Kidney (tissue), 13 donors: ENCODE measurements at regions not wholly inside any gene's neighbourhood (a gene's known extent, or its start where the extent isn't known, plus 50 kb on each side); places are given as distances from the start of the nearest gene placed in this dataset.
A peak's percentile ranks its signal among the peaks of the same experiment; 100 is the strongest.

Experiments
- DNase-seq, 5 donors: peaks; one replicate each; pipeline ENCODE4 v3.0.0-alpha.2; 2013 to 2020
- FAIRE-seq: peaks from 2 replicates; lab custom pipeline; 2012; peaks lifted over from hg19 to GRCh38; lab: Jason Lieb, UNC
- H3K27ac ChIP-seq, 2 donors: one replicate each; pipeline ENCODE4 v1.7.0; 2013; ENCODE audit warnings: low read depth in 2 of 2, low read length in 2 of 2, inconsistent platforms in 1 of 2
- H3K27me3 ChIP-seq: one replicate; pipeline ENCODE4 v1.7.1; 2013; ENCODE audit warnings: low read length, inconsistent platforms; ENCODE audit not compliant: control insufficient read depth, insufficient read depth
- H3K36me3 ChIP-seq, 3 donors: one replicate each; pipeline versions ENCODE4 v1.7.0 to v1.7.1; 2013; ENCODE audit warnings: low read length in 3 of 3, control low read depth in 1 of 3, inconsistent platforms in 1 of 3; ENCODE audit not compliant: insufficient read depth in 3 of 3, control insufficient read depth in 2 of 3
- H3K4me1 ChIP-seq, 3 donors: one replicate each; pipeline versions ENCODE4 v1.7.0 to v1.7.1; 2013; ENCODE audit warnings: low read length in 3 of 3, inconsistent platforms in 1 of 3, low read depth in 1 of 3; ENCODE audit not compliant: control insufficient read depth in 2 of 3, insufficient read depth in 2 of 3
- H3K4me3 ChIP-seq, 3 donors: one replicate each; pipeline versions ENCODE4 v1.7.0 to v1.8.1; 2013; ENCODE audit warnings: low read length in 3 of 3, control low read depth in 1 of 3, inconsistent platforms in 1 of 3
- H3K9ac ChIP-seq, 3 donors: one replicate each; pipeline versions ENCODE4 v1.7.0 to v1.7.1; 2013; ENCODE audit warnings: low read length in 3 of 3, control low read depth in 1 of 3, inconsistent platforms in 1 of 3
- H3K9me3 ChIP-seq, 3 donors: one replicate each; pipeline versions ENCODE4 v1.7.0 to v1.7.1; 2013; ENCODE audit warnings: low read length in 3 of 3, control low read depth in 1 of 3, inconsistent platforms in 1 of 3; ENCODE audit not compliant: control insufficient read depth in 2 of 3, insufficient read depth in 1 of 3
- intact Hi-C: fragments of 100-400 bp; cut with DNase I; formaldehyde crosslinking; loops from one replicate; pipeline ENCODE4 v1.11.1; 2022
- TF ChIP-seq, protein P1 (sequence below): IDR thresholded peaks from 3 replicates; pipeline ENCODE4 v1.5.1; 2012; ENCODE audit warnings: mild to moderate bottlenecking, moderate library complexity, borderline replicate concordance; ENCODE audit not compliant: insufficient read depth; ENCODE audit errors: extremely low read depth
- donor health status: control.
- donor health status: control.
- donor health status: control.
- donor health status: control.
- donor health status: control.
- donor health status: DM: yes; HTN: yes; CAD: no.
- donor health status: Normal renal cell carcinoma (clear cell type).

- Histone ChIP-seq H3K27ac (no peak overlapping the region), H3K9me3 (peaks cover 0 to 2% (median 0%) of the 10 kb centered on the region in 3 donors), H3K4me1 (peaks cover 0 to 22% (median 4%) of the 10 kb centered on the region in 3 donors), H3K9ac (no peak overlapping the region), H3K36me3 (peaks cover 0 to 3% (median 0%) of the 10 kb centered on the region in 3 donors), H3K4me3 (no peak overlapping the region), H3K27me3 (no peaks in the 10 kb centered on the region)
- no peak for FAIRE-seq
- no peak for DNase-seq
- TF ChIP-seq, protein P1, sequence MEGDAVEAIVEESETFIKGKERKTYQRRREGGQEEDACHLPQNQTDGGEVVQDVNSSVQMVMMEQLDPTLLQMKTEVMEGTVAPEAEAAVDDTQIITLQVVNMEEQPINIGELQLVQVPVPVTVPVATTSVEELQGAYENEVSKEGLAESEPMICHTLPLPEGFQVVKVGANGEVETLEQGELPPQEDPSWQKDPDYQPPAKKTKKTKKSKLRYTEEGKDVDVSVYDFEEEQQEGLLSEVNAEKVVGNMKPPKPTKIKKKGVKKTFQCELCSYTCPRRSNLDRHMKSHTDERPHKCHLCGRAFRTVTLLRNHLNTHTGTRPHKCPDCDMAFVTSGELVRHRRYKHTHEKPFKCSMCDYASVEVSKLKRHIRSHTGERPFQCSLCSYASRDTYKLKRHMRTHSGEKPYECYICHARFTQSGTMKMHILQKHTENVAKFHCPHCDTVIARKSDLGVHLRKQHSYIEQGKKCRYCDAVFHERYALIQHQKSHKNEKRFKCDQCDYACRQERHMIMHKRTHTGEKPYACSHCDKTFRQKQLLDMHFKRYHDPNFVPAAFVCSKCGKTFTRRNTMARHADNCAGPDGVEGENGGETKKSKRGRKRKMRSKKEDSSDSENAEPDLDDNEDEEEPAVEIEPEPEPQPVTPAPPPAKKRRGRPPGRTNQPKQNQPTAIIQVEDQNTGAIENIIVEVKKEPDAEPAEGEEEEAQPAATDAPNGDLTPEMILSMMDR = no peak
- intact Hi-C loops = no loop called here
Observed at GRCh38 chr12:124435806-124436345, 131.5 kb downstream of the NCOR2 start.

GRCh38 chr12:124434951-124435805 is 132.2 kb downstream of the NCOR2 start:
- Histone ChIP-seq H3K27ac (peak overlapping the region in 1 of 2 donors; percentile 5), H3K27me3 (no peaks in the 10 kb centered on the region), H3K4me3 (no peak overlapping the region), H3K4me1 (peaks cover 0 to 19% (median 4%) of the 10 kb centered on the region in 3 donors), H3K9ac (no peak overlapping the region), H3K36me3 (peaks cover 0 to 4% (median 3%) of the 10 kb centered on the region in 3 donors), H3K9me3 (peaks cover 0 to 2% (median 0%) of the 10 kb centered on the region in 3 donors)
- FAIRE-seq = no peak
- no peak for DNase-seq
- intact Hi-C loops = no loop called here
- TF ChIP-seq, protein P1 = no peak

GRCh38 chr12:124434354-124434753 is 133.1 kb downstream of the NCOR2 start:
- no peaks in the 10 kb centered on the region for H3K27me3 ChIP-seq
- no peak overlapping the region for H3K9ac ChIP-seq
- H3K9me3 ChIP-seq = peaks cover 0 to 2% (median 0%) of the 10 kb centered on the region in 3 donors
- H3K27ac ChIP-seq = no peak overlapping the region
- H3K36me3 ChIP-seq = peaks cover 0 to 8% (median 3%) of the 10 kb centered on the region in 3 donors
- TF ChIP-seq, protein P1 = no peak
- H3K4me1 ChIP-seq = peaks cover 0 to 19% (median 4%) of the 10 kb centered on the region in 3 donors
- FAIRE-seq (no peak), DNase-seq (no peak)
- intact Hi-C loops = no loop called here
- H3K4me3 ChIP-seq = no peak overlapping the region
